ENCODE measurements at regions not wholly inside any gene's neighbourhood (a gene's known extent, or its start where the extent isn't known, plus 50 kb on each side); places are given as distances from the start of the nearest gene placed in this dataset.

DNA sequence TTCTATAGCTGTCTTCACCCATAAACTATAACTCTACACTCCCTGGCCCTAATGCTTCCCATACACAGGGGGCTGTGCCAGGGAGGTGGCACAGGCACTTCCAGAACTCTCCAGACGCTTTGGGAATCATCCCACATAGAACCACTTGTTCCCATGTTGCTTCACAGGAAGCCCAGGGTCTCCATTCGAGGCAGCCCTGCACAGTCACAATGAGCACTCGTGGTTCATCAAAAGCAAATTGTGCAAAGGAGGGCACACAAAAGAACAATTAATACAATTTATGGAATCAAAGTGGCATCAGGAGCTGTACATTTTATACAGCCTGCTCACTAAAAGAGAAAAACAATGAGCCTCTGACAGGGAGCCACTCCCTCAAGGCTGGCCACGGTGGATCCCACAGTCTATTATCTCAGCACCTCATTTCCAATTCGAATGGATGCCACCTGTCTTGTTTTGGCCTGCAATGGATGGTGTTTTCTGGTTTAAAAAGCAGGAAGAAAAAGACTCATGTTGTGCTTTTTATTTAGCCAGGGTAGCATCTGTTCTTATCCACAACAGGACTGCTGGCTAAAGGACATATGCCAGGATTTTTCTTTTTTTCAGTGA, 354.8 kb downstream of the ENC1 start:
- TF ChIP-seq, protein P1, sequence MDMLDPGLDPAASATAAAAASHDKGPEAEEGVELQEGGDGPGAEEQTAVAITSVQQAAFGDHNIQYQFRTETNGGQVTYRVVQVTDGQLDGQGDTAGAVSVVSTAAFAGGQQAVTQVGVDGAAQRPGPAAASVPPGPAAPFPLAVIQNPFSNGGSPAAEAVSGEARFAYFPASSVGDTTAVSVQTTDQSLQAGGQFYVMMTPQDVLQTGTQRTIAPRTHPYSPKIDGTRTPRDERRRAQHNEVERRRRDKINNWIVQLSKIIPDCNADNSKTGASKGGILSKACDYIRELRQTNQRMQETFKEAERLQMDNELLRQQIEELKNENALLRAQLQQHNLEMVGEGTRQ (IDR thresholded peaks at IDR 0.05; ENCODE audit: borderline replicate concordance, low read depth, low read length), result no peak
- TF ChIP-seq SIX5 (IDR thresholded peaks at IDR 0.05; ENCODE audit: low read depth, low read length, severe bottlenecking), result no peak
- no peak for TF ChIP-seq FOXK2 (IDR thresholded peaks at IDR 0.05)
- no peak for TF ChIP-seq BHLHE40 (IDR thresholded peaks at IDR 0.05; ENCODE audit: borderline replicate concordance in 1 of 2, low read depth in 2 of 2, low read length in 1 of 2)
- TF ChIP-seq WRNIP1 (IDR thresholded peaks at IDR 0.05; ENCODE audit: borderline replicate concordance, low read depth, low read length), result no peak
- no peak for TF ChIP-seq CEBPB (IDR thresholded peaks at IDR 0.05; ENCODE audit: borderline replicate concordance in 1 of 2, low read depth in 2 of 2, low read length in 2 of 2)
- TF ChIP-seq, protein P2, sequence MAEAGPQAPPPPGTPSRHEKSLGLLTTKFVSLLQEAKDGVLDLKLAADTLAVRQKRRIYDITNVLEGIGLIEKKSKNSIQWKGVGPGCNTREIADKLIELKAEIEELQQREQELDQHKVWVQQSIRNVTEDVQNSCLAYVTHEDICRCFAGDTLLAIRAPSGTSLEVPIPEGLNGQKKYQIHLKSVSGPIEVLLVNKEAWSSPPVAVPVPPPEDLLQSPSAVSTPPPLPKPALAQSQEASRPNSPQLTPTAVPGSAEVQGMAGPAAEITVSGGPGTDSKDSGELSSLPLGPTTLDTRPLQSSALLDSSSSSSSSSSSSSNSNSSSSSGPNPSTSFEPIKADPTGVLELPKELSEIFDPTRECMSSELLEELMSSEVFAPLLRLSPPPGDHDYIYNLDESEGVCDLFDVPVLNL (IDR thresholded peaks at IDR 0.05; ENCODE audit: low read depth, low read length), result no peak
- TF ChIP-seq, protein P3, sequence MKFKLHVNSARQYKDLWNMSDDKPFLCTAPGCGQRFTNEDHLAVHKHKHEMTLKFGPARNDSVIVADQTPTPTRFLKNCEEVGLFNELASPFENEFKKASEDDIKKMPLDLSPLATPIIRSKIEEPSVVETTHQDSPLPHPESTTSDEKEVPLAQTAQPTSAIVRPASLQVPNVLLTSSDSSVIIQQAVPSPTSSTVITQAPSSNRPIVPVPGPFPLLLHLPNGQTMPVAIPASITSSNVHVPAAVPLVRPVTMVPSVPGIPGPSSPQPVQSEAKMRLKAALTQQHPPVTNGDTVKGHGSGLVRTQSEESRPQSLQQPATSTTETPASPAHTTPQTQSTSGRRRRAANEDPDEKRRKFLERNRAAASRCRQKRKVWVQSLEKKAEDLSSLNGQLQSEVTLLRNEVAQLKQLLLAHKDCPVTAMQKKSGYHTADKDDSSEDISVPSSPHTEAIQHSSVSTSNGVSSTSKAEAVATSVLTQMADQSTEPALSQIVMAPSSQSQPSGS (IDR thresholded peaks at IDR 0.05; ENCODE audit: low read length), result no peak
- no peak for TF ChIP-seq PML (IDR thresholded peaks at IDR 0.05; ENCODE audit: low read length)
- TF ChIP-seq, protein P4, sequence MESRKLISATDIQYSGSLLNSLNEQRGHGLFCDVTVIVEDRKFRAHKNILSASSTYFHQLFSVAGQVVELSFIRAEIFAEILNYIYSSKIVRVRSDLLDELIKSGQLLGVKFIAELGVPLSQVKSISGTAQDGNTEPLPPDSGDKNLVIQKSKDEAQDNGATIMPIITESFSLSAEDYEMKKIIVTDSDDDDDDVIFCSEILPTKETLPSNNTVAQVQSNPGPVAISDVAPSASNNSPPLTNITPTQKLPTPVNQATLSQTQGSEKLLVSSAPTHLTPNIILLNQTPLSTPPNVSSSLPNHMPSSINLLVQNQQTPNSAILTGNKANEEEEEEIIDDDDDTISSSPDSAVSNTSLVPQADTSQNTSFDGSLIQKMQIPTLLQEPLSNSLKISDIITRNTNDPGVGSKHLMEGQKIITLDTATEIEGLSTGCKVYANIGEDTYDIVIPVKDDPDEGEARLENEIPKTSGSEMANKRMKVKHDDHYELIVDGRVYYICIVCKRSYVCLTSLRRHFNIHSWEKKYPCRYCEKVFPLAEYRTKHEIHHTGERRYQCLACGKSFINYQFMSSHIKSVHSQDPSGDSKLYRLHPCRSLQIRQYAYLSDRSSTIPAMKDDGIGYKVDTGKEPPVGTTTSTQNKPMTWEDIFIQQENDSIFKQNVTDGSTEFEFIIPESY (IDR thresholded peaks at IDR 0.05), result no peak
- TF ChIP-seq NFIC (IDR thresholded peaks at IDR 0.05; ENCODE audit: low read depth, low read length), result no peak
- TF ChIP-seq NRF1 (conservative IDR thresholded peaks at IDR 0.05; ENCODE audit: low read depth, low read length), result no peak
- SMC1A ChIA-PET (ENCODE audit: uncharacterized antibody, unreplicated experiment), result interaction anchor here (0.9 kb wide), 1 partner anchor 8 kb away, joined by 3 read pairs; no protein-coding TSS in a partner anchor
- H3K9me3 ChIP-seq (replicated peaks; ENCODE audit: control insufficient read depth, insufficient read depth, low read length), result no peaks in the 10 kb centered on the region; the same call in 2 of the 3 replicates
- no peak overlapping the region for H3K9ac ChIP-seq (ENCODE audit: control insufficient read depth, insufficient read depth, low read length)
- intact Hi-C loops (cut with micrococcal nuclease; ENCODE audit: unreplicated experiment), result no loop called here
- BruUV-seq (replicated peaks), result no TSS peak
- no peaks in the 10 kb centered on the region for H3K36me3 ChIP-seq (ENCODE audit: control insufficient read depth in 2 of 2, insufficient read depth in 2 of 2, low read length in 1 of 2)
- RAD21 ChIA-PET (ENCODE audit: unreplicated experiment), result no interaction called here
- CTCF ChIA-PET, result no interaction called here
- H3K4me1 ChIP-seq (ENCODE audit: control insufficient read depth, insufficient read depth, low read length), result no peaks in the 10 kb centered on the region
- FAIRE-seq (no peak), DNase-seq (ENCODE audit: low read depth, low spot score) (no peak), ATAC-seq (no peak)
- POLR2A ChIA-PET, result no interaction called here
- H2AFZ ChIP-seq (ENCODE audit: control insufficient read depth, low read depth, low read length), result no peak overlapping the region
- in situ Hi-C loops (cut with MboI), result no loop called here
- H3K27me3 ChIP-seq (replicated peaks in 1 of 2; ENCODE audit: control insufficient read depth in 2 of 2, insufficient read depth in 2 of 2, low read length in 1 of 2), result no peaks in the 10 kb centered on the region
- H3K4me2 ChIP-seq (ENCODE audit: control insufficient read depth, insufficient read depth), result no peak overlapping the region
- 1% methylated on average over 5 of the region's 5 CpGs for WGBS (ENCODE audit: insufficient coverage, insufficient replicate concordance, low lambda C conversion rate, missing lambda C conversion rate)
- H3K27ac ChIP-seq (ENCODE audit: control insufficient read depth, insufficient read depth), result no peak overlapping the region
- no peaks in the 10 kb centered on the region for H3K79me2 ChIP-seq (ENCODE audit: control insufficient read depth, insufficient read depth, low read length)
- no peaks in the 10 kb centered on the region for H4K20me1 ChIP-seq (ENCODE audit: control insufficient read depth, insufficient read depth)
- H3K4me3 ChIP-seq, result no peak overlapping the region
